HL-60 (cell line): ENCODE measurements at regions not wholly inside any gene's neighbourhood (a gene's known extent, or its start where the extent isn't known, plus 50 kb on each side); places are given as distances from the start of the nearest gene placed in this dataset.

Experiments
- GABPA ChIP-seq: IDR thresholded peaks from 2 replicates; pipeline ENCODE4 v1.6.1; 2012; ENCODE audit warnings: low read depth
- POLR2AphosphoS5 ChIP-seq: IDR thresholded peaks from 2 replicates; pipeline ENCODE4 v1.6.1; 2012; ENCODE audit warnings: low read depth
- TF ChIP-seq, protein P1 (sequence below): IDR thresholded peaks from one replicate; pipeline ENCODE4 v1.5.1; 2011; ENCODE audit warnings: low read length, control low read depth, inconsistent platforms; ENCODE audit not compliant: insufficient read depth
- TF ChIP-seq, protein P2 (sequence below): IDR thresholded peaks from 2 replicates; pipeline ENCODE4 v1.6.1; 2012; ENCODE audit warnings: low read depth; ENCODE audit not compliant: insufficient replicate concordance

DNA sequence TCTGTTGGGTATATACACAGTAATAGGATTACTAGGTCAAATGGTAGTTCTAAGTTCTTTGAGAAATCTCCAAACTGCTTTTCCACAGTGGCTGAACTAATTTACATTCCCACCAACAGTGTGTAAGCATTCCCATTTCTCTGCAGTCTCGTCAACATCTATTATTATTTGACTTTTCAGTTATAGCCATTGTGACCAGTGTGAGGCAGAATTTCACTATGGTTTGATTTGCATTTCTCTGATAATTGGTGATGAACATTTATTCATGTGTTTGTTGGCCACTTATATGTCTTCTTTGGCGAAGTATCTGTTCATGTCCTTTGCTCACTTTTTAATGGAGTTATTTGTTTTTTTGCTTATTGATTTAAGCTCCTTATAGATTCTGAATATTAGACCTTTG is 596.2 kb upstream of the DAB2 start:
- TF ChIP-seq, protein P1, sequence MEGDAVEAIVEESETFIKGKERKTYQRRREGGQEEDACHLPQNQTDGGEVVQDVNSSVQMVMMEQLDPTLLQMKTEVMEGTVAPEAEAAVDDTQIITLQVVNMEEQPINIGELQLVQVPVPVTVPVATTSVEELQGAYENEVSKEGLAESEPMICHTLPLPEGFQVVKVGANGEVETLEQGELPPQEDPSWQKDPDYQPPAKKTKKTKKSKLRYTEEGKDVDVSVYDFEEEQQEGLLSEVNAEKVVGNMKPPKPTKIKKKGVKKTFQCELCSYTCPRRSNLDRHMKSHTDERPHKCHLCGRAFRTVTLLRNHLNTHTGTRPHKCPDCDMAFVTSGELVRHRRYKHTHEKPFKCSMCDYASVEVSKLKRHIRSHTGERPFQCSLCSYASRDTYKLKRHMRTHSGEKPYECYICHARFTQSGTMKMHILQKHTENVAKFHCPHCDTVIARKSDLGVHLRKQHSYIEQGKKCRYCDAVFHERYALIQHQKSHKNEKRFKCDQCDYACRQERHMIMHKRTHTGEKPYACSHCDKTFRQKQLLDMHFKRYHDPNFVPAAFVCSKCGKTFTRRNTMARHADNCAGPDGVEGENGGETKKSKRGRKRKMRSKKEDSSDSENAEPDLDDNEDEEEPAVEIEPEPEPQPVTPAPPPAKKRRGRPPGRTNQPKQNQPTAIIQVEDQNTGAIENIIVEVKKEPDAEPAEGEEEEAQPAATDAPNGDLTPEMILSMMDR, result no peak
- no peak for TF ChIP-seq POLR2AphosphoS5
- TF ChIP-seq, protein P2, sequence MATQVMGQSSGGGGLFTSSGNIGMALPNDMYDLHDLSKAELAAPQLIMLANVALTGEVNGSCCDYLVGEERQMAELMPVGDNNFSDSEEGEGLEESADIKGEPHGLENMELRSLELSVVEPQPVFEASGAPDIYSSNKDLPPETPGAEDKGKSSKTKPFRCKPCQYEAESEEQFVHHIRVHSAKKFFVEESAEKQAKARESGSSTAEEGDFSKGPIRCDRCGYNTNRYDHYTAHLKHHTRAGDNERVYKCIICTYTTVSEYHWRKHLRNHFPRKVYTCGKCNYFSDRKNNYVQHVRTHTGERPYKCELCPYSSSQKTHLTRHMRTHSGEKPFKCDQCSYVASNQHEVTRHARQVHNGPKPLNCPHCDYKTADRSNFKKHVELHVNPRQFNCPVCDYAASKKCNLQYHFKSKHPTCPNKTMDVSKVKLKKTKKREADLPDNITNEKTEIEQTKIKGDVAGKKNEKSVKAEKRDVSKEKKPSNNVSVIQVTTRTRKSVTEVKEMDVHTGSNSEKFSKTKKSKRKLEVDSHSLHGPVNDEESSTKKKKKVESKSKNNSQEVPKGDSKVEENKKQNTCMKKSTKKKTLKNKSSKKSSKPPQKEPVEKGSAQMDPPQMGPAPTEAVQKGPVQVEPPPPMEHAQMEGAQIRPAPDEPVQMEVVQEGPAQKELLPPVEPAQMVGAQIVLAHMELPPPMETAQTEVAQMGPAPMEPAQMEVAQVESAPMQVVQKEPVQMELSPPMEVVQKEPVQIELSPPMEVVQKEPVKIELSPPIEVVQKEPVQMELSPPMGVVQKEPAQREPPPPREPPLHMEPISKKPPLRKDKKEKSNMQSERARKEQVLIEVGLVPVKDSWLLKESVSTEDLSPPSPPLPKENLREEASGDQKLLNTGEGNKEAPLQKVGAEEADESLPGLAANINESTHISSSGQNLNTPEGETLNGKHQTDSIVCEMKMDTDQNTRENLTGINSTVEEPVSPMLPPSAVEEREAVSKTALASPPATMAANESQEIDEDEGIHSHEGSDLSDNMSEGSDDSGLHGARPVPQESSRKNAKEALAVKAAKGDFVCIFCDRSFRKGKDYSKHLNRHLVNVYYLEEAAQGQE, result no peak
- TF ChIP-seq GABPA, result no peak
